MM.1S (cell line): ENCODE measurements at regions not wholly inside any gene's neighbourhood (a gene's known extent, or its start where the extent isn't known, plus 50 kb on each side); places are given as distances from the start of the nearest gene placed in this dataset.

Source experiments
- EZH2 ChIP-seq: fragments of 300-600 bp; sonication (generic); optimal IDR thresholded peaks from 2 replicates; pipeline ENCODE3; 2017; ENCODE audit warnings: low read depth, mild to moderate bottlenecking, antibody characterized with exemption, low read length, mixed read lengths
- EZH2phosphoT487 ChIP-seq: fragments of 300-600 bp; sonication (generic); IDR thresholded peaks from 2 replicates; pipeline ENCODE4 v1.6.1; 2018; ENCODE audit warnings: antibody characterized with exemption, low read length
- TF ChIP-seq, protein P1 (sequence below): fragments of 300-600 bp; sonication (generic); IDR thresholded peaks from 2 replicates; pipeline ENCODE4 v1.5.1; 2016; ENCODE audit warnings: antibody characterized with exemption, low read length, mixed read lengths

DNA sequence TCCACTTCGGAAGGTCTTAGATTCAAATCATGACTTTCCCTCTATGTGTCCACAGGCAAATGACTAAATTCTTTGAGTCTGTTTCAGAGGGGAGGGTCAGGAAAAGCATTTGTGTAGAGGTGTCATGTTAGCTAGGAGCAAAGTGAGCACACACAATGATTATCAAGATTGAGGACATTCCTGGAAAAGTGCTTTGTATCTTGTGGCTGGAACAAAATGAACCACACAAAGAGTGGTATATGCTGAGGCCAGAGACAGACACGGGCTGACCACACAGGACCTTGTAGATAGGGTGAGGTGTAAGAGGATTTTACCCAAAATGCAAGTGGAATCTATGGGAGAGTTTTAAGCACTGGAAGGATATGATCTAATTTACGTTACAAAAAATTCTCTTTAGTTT lies 245.3 kb upstream of the NMUR2 start:
- TF ChIP-seq, protein P1, sequence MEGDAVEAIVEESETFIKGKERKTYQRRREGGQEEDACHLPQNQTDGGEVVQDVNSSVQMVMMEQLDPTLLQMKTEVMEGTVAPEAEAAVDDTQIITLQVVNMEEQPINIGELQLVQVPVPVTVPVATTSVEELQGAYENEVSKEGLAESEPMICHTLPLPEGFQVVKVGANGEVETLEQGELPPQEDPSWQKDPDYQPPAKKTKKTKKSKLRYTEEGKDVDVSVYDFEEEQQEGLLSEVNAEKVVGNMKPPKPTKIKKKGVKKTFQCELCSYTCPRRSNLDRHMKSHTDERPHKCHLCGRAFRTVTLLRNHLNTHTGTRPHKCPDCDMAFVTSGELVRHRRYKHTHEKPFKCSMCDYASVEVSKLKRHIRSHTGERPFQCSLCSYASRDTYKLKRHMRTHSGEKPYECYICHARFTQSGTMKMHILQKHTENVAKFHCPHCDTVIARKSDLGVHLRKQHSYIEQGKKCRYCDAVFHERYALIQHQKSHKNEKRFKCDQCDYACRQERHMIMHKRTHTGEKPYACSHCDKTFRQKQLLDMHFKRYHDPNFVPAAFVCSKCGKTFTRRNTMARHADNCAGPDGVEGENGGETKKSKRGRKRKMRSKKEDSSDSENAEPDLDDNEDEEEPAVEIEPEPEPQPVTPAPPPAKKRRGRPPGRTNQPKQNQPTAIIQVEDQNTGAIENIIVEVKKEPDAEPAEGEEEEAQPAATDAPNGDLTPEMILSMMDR: no peak
- no peak for TF ChIP-seq EZH2phosphoT487
- TF ChIP-seq EZH2: no peak
